Smooth muscle cell (in vitro differentiated cells): ENCODE measurements at regions not wholly inside any gene's neighbourhood (a gene's known extent, or its start where the extent isn't known, plus 50 kb on each side); places are given as distances from the start of the nearest gene placed in this dataset.

Experiments
- DNase-seq: peaks from one replicate; lab custom pipeline; 2025; ENCODE audit not compliant: unreplicated experiment; lab: John Stamatoyannopoulos, UW
- H2AFZ ChIP-seq: fragments of 200-600 bp; sonication (generic); 2 replicates; pipeline ENCODE4 v1.6.0; 2016; ENCODE audit warnings: antibody characterized with exemption, low read depth, mild to moderate bottlenecking
- H3F3A ChIP-seq: fragments of 200-600 bp; sonication (generic); 2 replicates; pipeline ENCODE4 v1.6.0; 2017; ENCODE audit warnings: antibody characterized with exemption, low read depth
- H3K27ac ChIP-seq: fragments of 200-600 bp; sonication (generic); 2 replicates; pipeline ENCODE4 v1.5.1; 2016; ENCODE audit warnings: low read depth, mild to moderate bottlenecking
- H3K27me3 ChIP-seq: fragments of 200-600 bp; sonication (generic); 2 replicates; pipeline ENCODE4 v1.6.1; 2016; ENCODE audit warnings: low read depth, mild to moderate bottlenecking
- H3K36me3 ChIP-seq: fragments of 200-600 bp; sonication (generic); 2 replicates; pipeline ENCODE4 v1.5.1; 2016; ENCODE audit warnings: low read depth
- H3K4me1 ChIP-seq: fragments of 200-600 bp; sonication (generic); 2 replicates; pipeline ENCODE4 v1.5.1; 2016; ENCODE audit warnings: low read depth
- H3K4me2 ChIP-seq: fragments of 200-600 bp; sonication (generic); 2 replicates; pipeline ENCODE4 v1.6.0; 2016; ENCODE audit warnings: mild to moderate bottlenecking
- H3K4me3 ChIP-seq: fragments of 200-600 bp; sonication (generic); 2 replicates; pipeline ENCODE4 v1.5.1; 2016; ENCODE audit warnings: mild to moderate bottlenecking
- H3K79me2 ChIP-seq: fragments of 200-600 bp; sonication (generic); 2 replicates; pipeline ENCODE4 v1.6.0; 2016; ENCODE audit warnings: low read depth, mild to moderate bottlenecking
- H3K9ac ChIP-seq: fragments of 200-600 bp; sonication (generic); 2 replicates; pipeline ENCODE4 v1.6.0; 2016; ENCODE audit warnings: low read depth
- H3K9me3 ChIP-seq: fragments of 200-600 bp; sonication (generic); replicated peaks from 2 replicates; pipeline ENCODE4 v1.5.1; 2016; ENCODE audit warnings: low read depth
- H4K20me1 ChIP-seq: fragments of 200-600 bp; sonication (generic); 2 replicates; pipeline ENCODE4 v1.6.0; 2016; ENCODE audit warnings: low read depth
- WGBS: methylation state at CpG from one replicate; pipeline ENCODE4 v1.1.7; 2016; ENCODE audit warnings: low lambda C conversion rate; 5-methylcytosine and 5-hydroxymethylcytosine counted together
- TF ChIP-seq, protein P1 (sequence below): fragments of 200-600 bp; sonication (generic); IDR thresholded peaks from 2 replicates; pipeline ENCODE4 v1.5.1; 2017; ENCODE audit warnings: borderline replicate concordance, mild to moderate bottlenecking, antibody characterized with exemption; ENCODE audit not compliant: insufficient read depth, poor library complexity, severe bottlenecking

DNA sequence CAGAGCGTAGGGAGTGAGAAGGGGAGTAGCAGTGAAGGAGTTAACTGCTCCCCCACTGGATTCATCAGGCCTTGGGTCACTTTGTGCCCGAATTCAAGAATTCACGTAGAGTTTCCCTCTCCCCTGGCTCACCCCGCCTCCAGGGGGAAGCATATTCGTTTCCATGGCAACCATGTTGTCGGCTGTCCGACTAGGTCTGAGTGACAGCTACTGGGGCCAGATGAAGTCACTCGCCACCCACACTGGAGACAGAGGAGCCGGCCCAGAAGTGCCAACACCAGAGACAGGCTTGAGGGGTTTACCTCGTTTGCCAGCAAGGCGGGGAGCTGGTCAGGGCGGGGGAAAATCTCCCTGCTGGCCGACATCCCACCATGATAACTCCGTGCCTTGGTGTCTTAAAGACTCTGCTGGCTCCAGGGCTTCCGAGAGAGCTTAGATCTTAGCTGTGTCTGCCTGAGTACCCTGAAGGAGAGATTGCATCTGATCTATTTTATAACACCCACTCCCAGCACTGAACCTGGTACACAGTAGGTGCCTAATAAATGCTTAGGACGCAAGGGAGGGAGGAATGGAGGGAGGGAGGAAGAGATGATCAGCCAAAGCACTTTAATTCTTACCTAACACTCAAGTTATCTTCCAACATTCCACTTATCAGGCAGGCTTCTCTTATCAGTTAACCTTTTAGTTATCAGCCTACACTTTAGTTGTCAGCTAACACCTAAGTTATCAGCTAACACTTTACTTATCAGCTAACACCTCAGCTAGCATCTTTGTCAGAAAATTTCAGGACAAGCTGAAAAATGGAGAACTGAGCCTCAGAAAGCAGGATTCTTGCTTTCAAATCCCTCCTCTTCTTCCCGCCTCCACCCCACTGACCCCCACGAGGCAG lies 57.2 kb upstream of the ZNRF4 start:
- peaks cover 29% of the 10 kb centered on the region for H3K27me3 ChIP-seq

DNA sequence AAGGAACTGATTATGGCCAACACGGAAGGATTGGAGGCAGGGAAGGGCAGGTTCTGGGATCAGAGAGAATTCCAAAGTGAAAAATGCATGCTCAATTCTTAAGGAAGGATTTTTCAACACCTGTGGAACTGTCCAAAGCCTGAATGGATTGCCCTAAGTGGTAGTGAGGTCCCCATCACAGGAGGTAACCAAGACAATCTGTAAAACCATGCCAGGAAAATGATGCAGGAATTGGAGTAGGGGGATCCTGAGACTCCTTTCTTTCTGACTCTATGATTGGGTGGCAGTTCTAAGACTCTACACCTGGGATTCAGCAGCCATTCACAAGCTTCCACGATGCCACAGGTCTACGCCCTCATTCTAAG lies 56.5 kb upstream of the ZNRF4 start:
- Histone ChIP-seq H3F3A (no peaks in the 10 kb centered on the region), H4K20me1 (no peaks in the 10 kb centered on the region), H2AFZ (no peak overlapping the region), H3K36me3 (no peaks in the 10 kb centered on the region), H3K4me1 (peaks cover 15% of the 10 kb centered on the region), H3K4me3 (no peak overlapping the region), H3K27me3 (peaks cover 29% of the 10 kb centered on the region), H3K9ac (no peak overlapping the region), H3K4me2 (no peak overlapping the region), H3K79me2 (no peaks in the 10 kb centered on the region), H3K9me3 (no peaks in the 10 kb centered on the region), H3K27ac (no peak overlapping the region)
- TF ChIP-seq, protein P1, sequence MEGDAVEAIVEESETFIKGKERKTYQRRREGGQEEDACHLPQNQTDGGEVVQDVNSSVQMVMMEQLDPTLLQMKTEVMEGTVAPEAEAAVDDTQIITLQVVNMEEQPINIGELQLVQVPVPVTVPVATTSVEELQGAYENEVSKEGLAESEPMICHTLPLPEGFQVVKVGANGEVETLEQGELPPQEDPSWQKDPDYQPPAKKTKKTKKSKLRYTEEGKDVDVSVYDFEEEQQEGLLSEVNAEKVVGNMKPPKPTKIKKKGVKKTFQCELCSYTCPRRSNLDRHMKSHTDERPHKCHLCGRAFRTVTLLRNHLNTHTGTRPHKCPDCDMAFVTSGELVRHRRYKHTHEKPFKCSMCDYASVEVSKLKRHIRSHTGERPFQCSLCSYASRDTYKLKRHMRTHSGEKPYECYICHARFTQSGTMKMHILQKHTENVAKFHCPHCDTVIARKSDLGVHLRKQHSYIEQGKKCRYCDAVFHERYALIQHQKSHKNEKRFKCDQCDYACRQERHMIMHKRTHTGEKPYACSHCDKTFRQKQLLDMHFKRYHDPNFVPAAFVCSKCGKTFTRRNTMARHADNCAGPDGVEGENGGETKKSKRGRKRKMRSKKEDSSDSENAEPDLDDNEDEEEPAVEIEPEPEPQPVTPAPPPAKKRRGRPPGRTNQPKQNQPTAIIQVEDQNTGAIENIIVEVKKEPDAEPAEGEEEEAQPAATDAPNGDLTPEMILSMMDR, result no peak
- WGBS, result 88% methylated on average over 3 of the region's 3 CpGs
- DNase-seq, result no peak

More for the DNA sequence above, 57.2 kb upstream of the ZNRF4 start:
- Histone ChIP-seq H2AFZ (no peak overlapping the region), H3K79me2 (no peaks in the 10 kb centered on the region), H3K9me3 (no peaks in the 10 kb centered on the region), H3K4me3 (no peak overlapping the region), H4K20me1 (no peaks in the 10 kb centered on the region), H3K36me3 (no peaks in the 10 kb centered on the region), H3K4me1 (peaks cover 15% of the 10 kb centered on the region), H3K27ac (no peak overlapping the region), H3K4me2 (no peak overlapping the region), H3F3A (no peaks in the 10 kb centered on the region), H3K9ac (no peak overlapping the region)
- WGBS, result 22% methylated on average over 18 of the region's 18 CpGs
- TF ChIP-seq, protein P1, result no peak
- DNase-seq, result no peak

DNA sequence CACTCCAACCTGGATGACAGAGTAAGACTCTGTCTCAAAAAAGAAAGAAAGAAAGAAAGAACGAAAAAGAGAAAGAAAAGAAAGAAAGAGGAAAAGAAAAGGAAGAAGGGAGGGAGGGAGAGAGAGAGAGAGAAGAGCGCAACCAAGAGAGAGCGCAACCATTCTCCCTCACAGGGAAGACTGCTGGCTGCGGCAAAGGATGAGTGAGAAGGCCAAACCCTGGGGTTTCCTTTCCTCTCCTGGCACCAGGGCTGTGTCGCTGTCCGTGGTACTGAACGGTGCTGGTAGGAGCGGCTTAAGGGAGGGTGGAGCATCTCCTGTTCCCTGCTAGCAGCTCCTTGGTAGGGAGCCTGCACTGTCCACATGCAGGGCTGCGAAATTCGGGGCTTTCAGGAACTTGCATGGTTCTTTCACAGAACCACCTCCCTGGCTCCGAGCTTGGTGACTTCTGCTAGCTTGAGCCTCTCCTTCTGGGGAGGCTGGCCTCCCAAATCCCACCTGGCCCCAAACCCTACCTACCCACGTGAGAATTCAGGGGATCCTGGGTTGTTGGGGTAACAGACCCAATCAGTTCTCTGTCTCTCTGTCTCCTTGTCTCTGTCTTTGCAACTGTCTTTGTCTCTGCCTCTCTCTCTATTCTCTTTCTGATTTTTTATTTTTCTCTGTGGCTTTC lies 51.1 kb upstream of the ZNRF4 start:
- H3K36me3 ChIP-seq, result no peaks in the 10 kb centered on the region
- H2AFZ ChIP-seq, result no peak overlapping the region
- H3K9ac ChIP-seq, result no peak overlapping the region
- H4K20me1 ChIP-seq, result no peaks in the 10 kb centered on the region
- H3K27ac ChIP-seq, result no peak overlapping the region
- H3K79me2 ChIP-seq, result no peaks in the 10 kb centered on the region
- H3K4me3 ChIP-seq, result no peak overlapping the region
- H3K4me2 ChIP-seq, result no peak overlapping the region
- WGBS, result 13% methylated on average over 12 of the region's 12 CpGs
- no peaks in the 10 kb centered on the region for H3K4me1 ChIP-seq
- H3K9me3 ChIP-seq, result no peaks in the 10 kb centered on the region
- H3K27me3 ChIP-seq, result no peaks in the 10 kb centered on the region
- TF ChIP-seq, protein P1, result no peak
- no peaks in the 10 kb centered on the region for H3F3A ChIP-seq
- peak; percentile 71 for DNase-seq
